Neural progenitor cell (in vitro differentiated cells): ENCODE measurements at regions not wholly inside any gene's neighbourhood (a gene's known extent, or its start where the extent isn't known, plus 50 kb on each side); places are given as distances from the start of the nearest gene placed in this dataset.

Experiments used
- EZH2phosphoT487 ChIP-seq: fragments of 200-600 bp; sonication (generic); IDR thresholded peaks from 2 replicates; pipeline ENCODE4 v1.6.1; 2017; ENCODE audit warnings: antibody characterized with exemption
- TF ChIP-seq, protein P1 (sequence below): fragments of 200-600 bp; sonication (generic); IDR thresholded peaks from 2 replicates; pipeline ENCODE4 v1.5.1; 2017; ENCODE audit warnings: antibody characterized with exemption, mild to moderate bottlenecking

DNA sequence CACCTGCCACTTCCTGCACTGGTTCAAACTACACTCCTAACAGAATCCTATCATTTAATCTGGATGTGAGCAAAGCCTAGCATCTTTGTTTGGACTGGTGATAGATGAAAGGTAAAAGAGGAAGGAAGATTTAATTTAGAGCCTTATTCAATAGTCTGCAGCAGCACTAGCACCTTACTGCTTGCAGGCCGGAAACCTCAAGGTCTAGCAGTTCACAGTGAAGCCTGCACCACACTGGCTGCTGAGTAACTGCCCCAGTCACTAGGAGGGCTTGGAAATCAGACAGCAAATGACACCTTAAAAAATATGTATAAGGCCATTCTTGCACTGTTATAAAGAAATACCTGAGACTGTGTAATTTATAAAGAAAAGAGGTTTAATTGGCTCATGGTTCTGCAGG is 358.0 kb downstream of the DAD1 start:
- TF ChIP-seq, protein P1, sequence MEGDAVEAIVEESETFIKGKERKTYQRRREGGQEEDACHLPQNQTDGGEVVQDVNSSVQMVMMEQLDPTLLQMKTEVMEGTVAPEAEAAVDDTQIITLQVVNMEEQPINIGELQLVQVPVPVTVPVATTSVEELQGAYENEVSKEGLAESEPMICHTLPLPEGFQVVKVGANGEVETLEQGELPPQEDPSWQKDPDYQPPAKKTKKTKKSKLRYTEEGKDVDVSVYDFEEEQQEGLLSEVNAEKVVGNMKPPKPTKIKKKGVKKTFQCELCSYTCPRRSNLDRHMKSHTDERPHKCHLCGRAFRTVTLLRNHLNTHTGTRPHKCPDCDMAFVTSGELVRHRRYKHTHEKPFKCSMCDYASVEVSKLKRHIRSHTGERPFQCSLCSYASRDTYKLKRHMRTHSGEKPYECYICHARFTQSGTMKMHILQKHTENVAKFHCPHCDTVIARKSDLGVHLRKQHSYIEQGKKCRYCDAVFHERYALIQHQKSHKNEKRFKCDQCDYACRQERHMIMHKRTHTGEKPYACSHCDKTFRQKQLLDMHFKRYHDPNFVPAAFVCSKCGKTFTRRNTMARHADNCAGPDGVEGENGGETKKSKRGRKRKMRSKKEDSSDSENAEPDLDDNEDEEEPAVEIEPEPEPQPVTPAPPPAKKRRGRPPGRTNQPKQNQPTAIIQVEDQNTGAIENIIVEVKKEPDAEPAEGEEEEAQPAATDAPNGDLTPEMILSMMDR, result no peak
- TF ChIP-seq EZH2phosphoT487, result no peak
